H1 (cell line): ENCODE measurements at regions not wholly inside any gene's neighbourhood (a gene's known extent, or its start where the extent isn't known, plus 50 kb on each side); places are given as distances from the start of the nearest gene placed in this dataset.

Source experiments
- CTCF ChIP-seq, 3 experiments: IDR thresholded peaks; 1 replicate in 2 of 3; 2 replicates in 1 of 3; pipeline versions ENCODE4 v1.5.1 to v1.6.1; 2011; ENCODE audit warnings: low read length in 3 of 3, mild to moderate bottlenecking in 3 of 3, inconsistent platforms in 2 of 3, low read depth in 1 of 3, moderate library complexity in 1 of 3; ENCODE audit not compliant: insufficient read depth in 1 of 3; ENCODE audit errors: control extremely low read depth in 1 of 3
- GABPA ChIP-seq: IDR thresholded peaks from 2 replicates; pipeline ENCODE4 v1.6.1; 2011; ENCODE audit warnings: mild to moderate bottlenecking, low read length, moderate library complexity, borderline replicate concordance; ENCODE audit not compliant: insufficient read depth
- TAF1 ChIP-seq: IDR thresholded peaks from 2 replicates; pipeline ENCODE4 v1.6.1; 2011; ENCODE audit warnings: mild to moderate bottlenecking, low read depth, low read length

DNA sequence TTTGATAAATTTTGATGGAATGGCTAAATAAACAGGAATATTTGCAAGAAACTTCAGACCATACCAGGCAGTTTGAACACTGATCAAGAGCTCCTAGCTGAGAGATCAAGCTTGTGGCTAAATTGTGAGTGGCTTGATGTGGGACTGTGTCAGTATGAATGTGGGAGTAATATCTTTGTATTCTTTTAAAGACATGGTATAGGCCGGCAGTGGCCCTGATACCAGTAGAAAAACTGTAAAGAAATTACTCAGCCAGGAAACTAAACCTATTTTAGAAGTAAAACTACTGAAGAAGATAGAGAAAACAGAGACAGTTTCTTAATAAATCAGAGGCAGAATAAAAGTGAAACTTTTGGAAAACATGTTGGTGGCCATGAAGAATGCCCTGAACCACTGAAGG, 608.4 kb upstream of the SYNCRIP start:
- TF ChIP-seq CTCF (IDR thresholded peaks at IDR 0.05; ENCODE audit: control extremely low read depth in 1 of 3, insufficient read depth in 1 of 3, low read depth in 1 of 3, low read length in 3 of 3) (no peak), GABPA (no peak), TAF1 (no peak)
